Esophagus muscularis mucosa (tissue), 4 donors: ENCODE measurements at regions not wholly inside any gene's neighbourhood (a gene's known extent, or its start where the extent isn't known, plus 50 kb on each side); places are given as distances from the start of the nearest gene placed in this dataset.

ENCODE experiments used
- DNase-seq: peaks from one replicate; pipeline ENCODE4 v3.0.0-alpha.2; 2017; ENCODE audit errors: extremely low spot score
- H3K27ac ChIP-seq, 4 donors: fragments of 200-600 bp; sonication (generic); replicated peaks in 1 of 4; 1 replicate in 3 of 4; 2 replicates in 1 of 4; pipeline ENCODE4 v1.5.1; 2016 to 2019; ENCODE audit warnings: mild to moderate bottlenecking in 1 of 4
- H3K27me3 ChIP-seq, 4 donors: fragments of 200-600 bp; sonication (generic); one replicate each; pipeline versions ENCODE4 v1.5.1 to v1.6.0; 2016 to 2019
- H3K36me3 ChIP-seq, 4 donors: fragments of 200-600 bp; sonication (generic); one replicate each; pipeline ENCODE4 v1.5.1; 2016 to 2019
- H3K4me1 ChIP-seq, 4 donors: fragments of 200-600 bp; sonication (generic); one replicate each; pipeline ENCODE4 v1.5.1; 2016 to 2019
- H3K4me3 ChIP-seq, 4 donors: fragments of 200-600 bp; sonication (generic); 1 replicate in 2 of 4; 2 replicates in 2 of 4; pipeline ENCODE4 v1.5.1; 2016 to 2019; ENCODE audit warnings: mild to moderate bottlenecking in 4 of 4, moderate library complexity in 1 of 4
- H3K9me3 ChIP-seq, 4 donors: fragments of 200-600 bp; sonication (generic); 1 replicate in 3 of 4; 2 replicates in 1 of 4; pipeline ENCODE4 v1.5.1; 2016 to 2019
- EP300 ChIP-seq: sonication (generic); formaldehyde crosslinking; IDR thresholded peaks from one replicate; pipeline ENCODE4 v1.6.1; 2017; ENCODE audit warnings: antibody characterized with exemption
- POLR2A ChIP-seq: fragments of 450-650 bp; IDR thresholded peaks from one replicate; pipeline ENCODE4 v1.6.1; 2017; ENCODE audit warnings: antibody characterized with exemption, moderate library complexity, mild to moderate bottlenecking, low read depth
- POLR2AphosphoS5 ChIP-seq, 2 donors: sonication (generic); formaldehyde crosslinking; IDR thresholded peaks; one replicate each; pipeline ENCODE4 v1.6.1; 2017; ENCODE audit warnings: antibody characterized with exemption in 2 of 2
- WGBS: methylation state at CpG from one replicate; pipeline ENCODE4 v1.1.5; 2018; 5-methylcytosine and 5-hydroxymethylcytosine counted together
- intact Hi-C: fragments of 100-400 bp; cut with DNase I; formaldehyde crosslinking; loops from one replicate; pipeline ENCODE4 v1.15.1; 2023
- TF ChIP-seq, protein P1 (sequence below), 3 experiments: fragments of 200-600 bp in 2 of 3; fragments of 450-650 bp in 1 of 3; sonication (generic) in 2 of 3; IDR thresholded peaks; one replicate each; pipeline ENCODE4 v1.5.1; 2017 to 2019; ENCODE audit warnings: antibody characterized with exemption in 3 of 3, mild to moderate bottlenecking in 2 of 3, moderate library complexity in 1 of 3

DNA sequence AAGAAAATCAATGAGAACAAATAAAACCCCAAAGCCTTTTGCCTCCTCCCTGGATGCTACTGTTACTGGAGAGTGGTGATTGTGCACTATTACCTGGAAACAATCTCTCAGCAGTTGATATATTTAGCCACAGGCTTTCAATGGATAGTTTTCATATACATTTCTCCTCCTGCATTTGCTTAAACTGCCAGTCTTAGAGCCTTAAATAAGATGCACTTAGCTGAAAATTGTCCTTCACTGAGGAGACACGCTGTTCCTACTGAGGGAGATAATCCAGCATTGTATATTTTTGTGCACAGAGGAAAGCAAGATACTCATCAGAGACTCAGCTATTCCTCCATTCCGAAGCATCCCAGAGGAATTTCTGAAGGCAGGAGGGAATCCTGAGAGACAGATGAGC, 520.2 kb upstream of the C16orf82 start:
- TF ChIP-seq, protein P1, sequence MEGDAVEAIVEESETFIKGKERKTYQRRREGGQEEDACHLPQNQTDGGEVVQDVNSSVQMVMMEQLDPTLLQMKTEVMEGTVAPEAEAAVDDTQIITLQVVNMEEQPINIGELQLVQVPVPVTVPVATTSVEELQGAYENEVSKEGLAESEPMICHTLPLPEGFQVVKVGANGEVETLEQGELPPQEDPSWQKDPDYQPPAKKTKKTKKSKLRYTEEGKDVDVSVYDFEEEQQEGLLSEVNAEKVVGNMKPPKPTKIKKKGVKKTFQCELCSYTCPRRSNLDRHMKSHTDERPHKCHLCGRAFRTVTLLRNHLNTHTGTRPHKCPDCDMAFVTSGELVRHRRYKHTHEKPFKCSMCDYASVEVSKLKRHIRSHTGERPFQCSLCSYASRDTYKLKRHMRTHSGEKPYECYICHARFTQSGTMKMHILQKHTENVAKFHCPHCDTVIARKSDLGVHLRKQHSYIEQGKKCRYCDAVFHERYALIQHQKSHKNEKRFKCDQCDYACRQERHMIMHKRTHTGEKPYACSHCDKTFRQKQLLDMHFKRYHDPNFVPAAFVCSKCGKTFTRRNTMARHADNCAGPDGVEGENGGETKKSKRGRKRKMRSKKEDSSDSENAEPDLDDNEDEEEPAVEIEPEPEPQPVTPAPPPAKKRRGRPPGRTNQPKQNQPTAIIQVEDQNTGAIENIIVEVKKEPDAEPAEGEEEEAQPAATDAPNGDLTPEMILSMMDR (IDR thresholded peaks at IDR 0.05): no peak
- no peak for TF ChIP-seq POLR2AphosphoS5 (IDR thresholded peaks at IDR 0.05)
- no peak for TF ChIP-seq POLR2A
- DNase-seq: no peak
- Histone ChIP-seq H3K27ac (no peak overlapping the region), H3K4me1 (no peaks in the 10 kb centered on the region), H3K27me3 (no peaks in the 10 kb centered on the region), H3K4me3 (no peak overlapping the region), H3K9me3 (no peaks in the 10 kb centered on the region), H3K36me3 (no peaks in the 10 kb centered on the region)
- WGBS: 79% methylated on average over 2 of the region's 2 CpGs
- intact Hi-C loops: no loop called here

DNA sequence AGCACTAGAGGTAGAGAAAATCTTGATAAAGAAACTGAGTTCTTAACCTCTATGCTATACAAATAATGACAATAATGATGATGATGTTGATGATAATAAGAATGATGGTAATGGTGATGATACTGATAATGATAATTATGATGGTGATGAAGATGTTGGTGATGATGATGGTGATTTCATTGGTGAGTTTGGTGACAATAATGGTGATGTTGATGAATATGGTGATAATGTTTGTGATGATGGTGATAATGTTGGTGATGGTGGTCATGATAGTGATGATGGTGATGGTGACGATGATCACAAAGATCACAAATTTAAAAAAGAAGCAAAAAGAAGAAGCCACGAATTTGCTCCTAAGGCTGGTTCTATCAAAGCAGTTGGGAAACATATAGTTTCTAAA, 519.0 kb upstream of the C16orf82 start:
- no peaks in the 10 kb centered on the region for H3K9me3 ChIP-seq
- WGBS: 73% methylated on average over 2 of the region's 2 CpGs
- no peak overlapping the region for H3K27ac ChIP-seq
- DNase-seq: no peak
- no peaks in the 10 kb centered on the region for H3K4me1 ChIP-seq
- no peaks in the 10 kb centered on the region for H3K27me3 ChIP-seq
- no peak overlapping the region for H3K4me3 ChIP-seq
- no peaks in the 10 kb centered on the region for H3K36me3 ChIP-seq
- intact Hi-C loops: no loop called here
- TF ChIP-seq POLR2AphosphoS5 (IDR thresholded peaks at IDR 0.05): no peak
- TF ChIP-seq EP300: no peak
- no peak for TF ChIP-seq POLR2A
- TF ChIP-seq, protein P1 (IDR thresholded peaks at IDR 0.05): no peak

DNA sequence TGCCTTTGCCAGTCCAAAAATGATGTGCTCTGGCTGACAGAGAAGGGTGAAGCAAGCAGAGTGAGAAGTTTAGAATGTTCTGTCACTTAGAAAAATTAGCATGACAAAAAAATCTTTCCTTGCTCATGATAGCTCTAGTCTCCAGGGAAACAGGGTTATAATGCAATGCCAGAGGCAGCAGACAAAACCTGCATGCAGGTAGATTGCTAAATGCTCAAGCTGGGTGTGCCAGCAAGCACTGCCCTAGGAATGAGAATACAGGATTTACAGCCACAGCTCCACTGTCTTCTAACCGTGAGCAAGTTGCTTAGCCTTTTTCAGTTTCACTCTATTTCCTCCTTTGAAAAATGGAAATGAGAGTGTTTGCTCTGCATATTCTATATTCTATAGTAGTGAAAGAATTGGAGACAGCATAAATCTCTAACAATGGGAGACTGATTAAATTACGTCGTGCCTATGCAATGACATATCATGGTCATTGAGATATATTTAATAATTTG, 516.6 kb upstream of the C16orf82 start:
- Histone ChIP-seq H3K36me3 (no peaks in the 10 kb centered on the region), H3K4me3 (no peak overlapping the region), H3K4me1 (no peaks in the 10 kb centered on the region), H3K9me3 (no peaks in the 10 kb centered on the region), H3K27ac (no peak overlapping the region), H3K27me3 (no peaks in the 10 kb centered on the region)
- WGBS: 34% methylated on average over 3 of the region's 3 CpGs
- no peak for DNase-seq
- intact Hi-C loops: no loop called here
- TF ChIP-seq, protein P1 (IDR thresholded peaks at IDR 0.05): no peak
- TF ChIP-seq POLR2AphosphoS5 (IDR thresholded peaks at IDR 0.05) (no peak), POLR2A (no peak), EP300 (no peak)

DNA sequence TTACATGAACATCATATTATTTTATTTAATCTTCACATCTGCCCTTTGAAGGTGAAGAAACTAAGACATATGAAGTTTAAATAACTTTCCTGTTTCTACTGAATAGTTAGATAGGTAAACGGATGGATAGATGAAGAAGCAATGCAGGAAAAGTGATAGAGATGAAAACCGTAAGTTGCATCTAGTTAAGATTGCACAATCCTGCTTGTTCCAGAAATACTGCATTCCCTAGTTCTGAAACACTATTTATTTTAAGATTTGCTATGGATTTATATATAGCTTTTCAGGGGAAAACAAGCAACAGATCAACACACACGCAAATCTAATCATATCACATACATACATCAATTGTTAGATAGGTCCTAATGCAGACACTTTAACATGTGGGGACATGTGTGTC, 512.7 kb upstream of the C16orf82 start:
- no peak overlapping the region for H3K27ac ChIP-seq
- no peak for DNase-seq
- peaks cover 0 to 4% (median 0%) of the 10 kb centered on the region in 4 donors for H3K27me3 ChIP-seq
- H3K9me3 ChIP-seq: no peaks in the 10 kb centered on the region
- 77% methylated on average over 3 of the region's 3 CpGs for WGBS
- H3K4me3 ChIP-seq: no peak overlapping the region
- no peaks in the 10 kb centered on the region for H3K36me3 ChIP-seq
- intact Hi-C loops: no loop called here
- no peaks in the 10 kb centered on the region for H3K4me1 ChIP-seq
- TF ChIP-seq EP300 (no peak), POLR2AphosphoS5 (IDR thresholded peaks at IDR 0.05) (no peak), POLR2A (no peak)
- TF ChIP-seq, protein P1 (IDR thresholded peaks at IDR 0.05): no peak

DNA sequence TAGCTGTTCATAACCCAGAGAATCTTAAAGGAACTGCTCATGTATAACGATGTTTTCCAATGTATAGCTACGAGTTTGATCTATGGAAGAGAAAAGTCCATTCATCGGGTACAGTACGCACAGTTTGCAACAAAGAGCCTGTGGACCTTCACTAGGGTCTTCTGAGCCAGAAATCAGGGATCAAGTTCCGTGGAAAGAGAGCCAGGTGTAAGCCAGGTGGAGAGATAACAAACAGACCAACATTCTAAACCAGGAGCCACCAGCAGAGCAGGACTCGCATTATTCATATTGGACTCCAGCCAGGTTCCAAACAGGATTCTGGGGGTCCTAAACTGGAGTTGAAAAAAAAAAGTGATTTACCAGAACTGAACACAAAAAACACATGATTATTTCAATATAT, 505.4 kb upstream of the C16orf82 start:
- TF ChIP-seq, protein P1 (IDR thresholded peaks at IDR 0.05): no peak
- TF ChIP-seq POLR2AphosphoS5 (IDR thresholded peaks at IDR 0.05) (no peak), POLR2A (no peak), EP300 (no peak)
- H3K27me3 ChIP-seq: peaks cover 0 to 17% (median 0%) of the 10 kb centered on the region in 4 donors
- no peak for DNase-seq
- H3K36me3 ChIP-seq: no peaks in the 10 kb centered on the region
- peaks cover 0 to 4% (median 0%) of the 10 kb centered on the region in 4 donors for H3K9me3 ChIP-seq
- 75% methylated on average over 6 of the region's 6 CpGs for WGBS
- H3K4me1 ChIP-seq: no peaks in the 10 kb centered on the region
- intact Hi-C loops: no loop called here
- no peak overlapping the region for H3K27ac ChIP-seq
- H3K4me3 ChIP-seq: no peak overlapping the region
